ENCODE measurements at regions not wholly inside any gene's neighbourhood (a gene's known extent, or its start where the extent isn't known, plus 50 kb on each side); places are given as distances from the start of the nearest gene placed in this dataset.

- no TSS peak for BruUV-seq (replicated peaks)
- ChIA-PET CTCF (interaction anchor here (1.2 kb wide), 1 partner anchor 11 kb away, joined by 3 read pairs; no protein-coding TSS in a partner anchor), RAD21 (ENCODE audit: unreplicated experiment) (no interaction called here)
Measured at GRCh38 chr3:8143186-8143585, 358.4 kb upstream of the LMCD1 start.

More at GRCh38 chr3:8143186-8143585, 358.4 kb upstream of the LMCD1 start:
- DNase-seq (ENCODE audit: low read depth, low spot score) (no peak), ATAC-seq (no peak), FAIRE-seq (no peak)
- Histone ChIP-seq H4K20me1 (ENCODE audit: control insufficient read depth, insufficient read depth) (no peaks in the 10 kb centered on the region), H3K4me2 (ENCODE audit: control insufficient read depth, insufficient read depth) (no peak overlapping the region), H3K4me3 (no peak overlapping the region), H3K27ac (ENCODE audit: control insufficient read depth, insufficient read depth) (no peak overlapping the region), H3K27me3 (replicated peaks in 1 of 2; ENCODE audit: control insufficient read depth in 2 of 2, insufficient read depth in 2 of 2, low read length in 1 of 2) (no peaks in the 10 kb centered on the region), H3K36me3 (ENCODE audit: control insufficient read depth in 2 of 2, insufficient read depth in 2 of 2, low read length in 1 of 2) (no peaks in the 10 kb centered on the region), H3K9me3 (replicated peaks; ENCODE audit: control insufficient read depth, insufficient read depth, low read length) (no peaks in the 10 kb centered on the region), H3K79me2 (ENCODE audit: control insufficient read depth, insufficient read depth, low read length) (no peaks in the 10 kb centered on the region), H3K4me1 (ENCODE audit: control insufficient read depth, insufficient read depth, low read length) (no peaks in the 10 kb centered on the region), H2AFZ (ENCODE audit: control insufficient read depth, low read depth, low read length) (no peak overlapping the region), H3K9ac (ENCODE audit: control insufficient read depth, insufficient read depth, low read length) (no peak overlapping the region)
- TF ChIP-seq NFIC (IDR thresholded peaks at IDR 0.05; ENCODE audit: low read depth, low read length), result no peak
- no peak for TF ChIP-seq ZNF687 (IDR thresholded peaks at IDR 0.05)
- no peak for TF ChIP-seq CEBPB (IDR thresholded peaks at IDR 0.05; ENCODE audit: borderline replicate concordance in 1 of 2, low read depth in 2 of 2, low read length in 2 of 2)
- no peak for TF ChIP-seq TBL1XR1 (IDR thresholded peaks at IDR 0.05; ENCODE audit: low read depth, low read length)
- no peak for TF ChIP-seq ATF7 (IDR thresholded peaks at IDR 0.05; ENCODE audit: low read depth)
- no peak for TF ChIP-seq HDAC2 (IDR thresholded peaks at IDR 0.05)
- TF ChIP-seq SMAD1 (IDR thresholded peaks at IDR 0.05; ENCODE audit: low read depth, partially characterized antibody), result no peak
- no peak for TF ChIP-seq CREM (IDR thresholded peaks at IDR 0.05; ENCODE audit: low read depth)
- no peak for TF ChIP-seq FOXM1 (IDR thresholded peaks at IDR 0.05; ENCODE audit: low read depth, low read length)
- TF ChIP-seq MEF2B (IDR thresholded peaks at IDR 0.05; ENCODE audit: partially characterized antibody, poor library complexity, severe bottlenecking), result no peak
- TF ChIP-seq CREB1 (IDR thresholded peaks at IDR 0.05; ENCODE audit: low read depth), result no peak
- TF ChIP-seq BHLHE40 (IDR thresholded peaks at IDR 0.05; ENCODE audit: borderline replicate concordance in 1 of 2, low read depth in 2 of 2, low read length in 1 of 2), result no peak
- no peak for TF ChIP-seq BRCA1 (IDR thresholded peaks at IDR 0.05; ENCODE audit: low read depth, low read length)
- ChIA-PET SMC1A (ENCODE audit: uncharacterized antibody, unreplicated experiment) (no interaction called here), POLR2A (no interaction called here)
- intact Hi-C loops (cut with micrococcal nuclease; ENCODE audit: unreplicated experiment) (no loop called here), in situ Hi-C loops (cut with MboI) (no loop called here)
- 56% methylated on average over 2 of the region's 2 CpGs for WGBS (ENCODE audit: insufficient coverage, insufficient replicate concordance, low lambda C conversion rate, missing lambda C conversion rate)
